Esophagus squamous epithelium (tissue), 5 donors: ENCODE measurements at regions not wholly inside any gene's neighbourhood (a gene's known extent, or its start where the extent isn't known, plus 50 kb on each side); places are given as distances from the start of the nearest gene placed in this dataset.
A peak's percentile ranks its signal among the peaks of the same experiment; 100 is the strongest.

ENCODE experiments used
- DNase-seq: peaks from one replicate; lab custom pipeline; 2025; lab: John Stamatoyannopoulos, UW
- H3K27ac ChIP-seq, 4 donors: fragments of 200-600 bp; sonication (generic); one replicate each; pipeline ENCODE4 v1.5.1; 2016 to 2019; ENCODE audit warnings: mild to moderate bottlenecking in 1 of 4
- H3K27me3 ChIP-seq, 4 donors: fragments of 200-600 bp; sonication (generic); 1 replicate in 3 of 4; 2 replicates in 1 of 4; pipeline versions ENCODE4 v1.5.1 to v1.6.0; 2017 to 2021; ENCODE audit warnings: antibody characterized with exemption in 1 of 4
- H3K36me3 ChIP-seq, 3 donors: fragments of 200-600 bp; sonication (generic); one replicate each; pipeline ENCODE4 v1.5.1; 2016 to 2019
- H3K4me1 ChIP-seq, 3 donors: fragments of 200-600 bp; sonication (generic); one replicate each; pipeline ENCODE4 v1.5.1; 2017 to 2019
- H3K4me3 ChIP-seq, 4 donors: fragments of 200-600 bp; sonication (generic); 1 replicate in 3 of 4; 2 replicates in 1 of 4; pipeline ENCODE4 v1.5.1; 2016 to 2019; ENCODE audit warnings: mild to moderate bottlenecking in 2 of 4, moderate library complexity in 1 of 4
- H3K9me3 ChIP-seq, 3 donors: fragments of 200-600 bp; sonication (generic); one replicate each; pipeline ENCODE4 v1.5.1; 2016 to 2019
- CTCF ChIP-seq, 6 experiments: fragments of 450-650 bp in 4 of 6; fragments of 200-600 bp in 2 of 6; sonication (generic) in 2 of 6; IDR thresholded peaks; one replicate each; pipeline ENCODE4 v1.5.1; 2016 to 2019; ENCODE audit warnings: antibody characterized with exemption in 6 of 6, mild to moderate bottlenecking in 4 of 6, moderate library complexity in 4 of 6
- POLR2A ChIP-seq, 4 donors: fragments of 450-650 bp; IDR thresholded peaks; one replicate each; pipeline ENCODE4 v1.6.1; 2017; ENCODE audit warnings: antibody characterized with exemption in 4 of 4, mild to moderate bottlenecking in 4 of 4, moderate library complexity in 3 of 4
- WGBS, 2 donors: methylation state at CpG; one replicate each; pipeline ENCODE4 v1.1.5; 2018; 5-methylcytosine and 5-hydroxymethylcytosine counted together
- intact Hi-C: fragments of 100-400 bp; cut with DNase I; formaldehyde crosslinking; loops from one replicate; pipeline ENCODE4 v1.15.0; 2022
- donor health status: DM: yes; HTN: yes; CAD: no.

- WGBS, 2 donors: 59 to 68% methylated on average over 1 of the region's 1 CpG
- intact Hi-C loops: no loop called here
- TF ChIP-seq POLR2A (IDR thresholded peaks at IDR 0.05) (no peak), CTCF (IDR thresholded peaks at IDR 0.05) (no peak)
- Histone ChIP-seq H3K36me3 (no peaks in the 10 kb centered on the region), H3K27ac (no peak overlapping the region), H3K9me3 (no peaks in the 10 kb centered on the region), H3K27me3 (no peaks in the 10 kb centered on the region), H3K4me3 (no peak overlapping the region), H3K4me1 (no peaks in the 10 kb centered on the region)
- no peak for DNase-seq
Measured at GRCh38 chr16:64065523-64065922, 1056.3 kb downstream of the CDH11 start.

- no peaks in the 10 kb centered on the region for H3K27me3 ChIP-seq
- H3K36me3 ChIP-seq: no peaks in the 10 kb centered on the region
- WGBS, 2 donors: 89 to 91% methylated on average over 1 of the region's 1 CpG
- H3K9me3 ChIP-seq: no peaks in the 10 kb centered on the region
- TF ChIP-seq POLR2A (IDR thresholded peaks at IDR 0.05): no peak
- TF ChIP-seq CTCF (IDR thresholded peaks at IDR 0.05): no peak
- no peak overlapping the region for H3K27ac ChIP-seq
- DNase-seq: no peak
- intact Hi-C loops: no loop called here
- no peaks in the 10 kb centered on the region for H3K4me1 ChIP-seq
- H3K4me3 ChIP-seq: no peak overlapping the region
Measured at GRCh38 chr16:64061621-64062020, 1060.2 kb downstream of the CDH11 start.

GRCh38 chr16:64060631-64061030 is 1061.2 kb downstream of the CDH11 start:
- Histone ChIP-seq H3K27me3 (no peaks in the 10 kb centered on the region), H3K4me3 (no peak overlapping the region), H3K9me3 (no peaks in the 10 kb centered on the region), H3K4me1 (no peaks in the 10 kb centered on the region), H3K27ac (no peak overlapping the region), H3K36me3 (no peaks in the 10 kb centered on the region)
- WGBS, 2 donors: 82 to 92% methylated on average over 3 of the region's 3 CpGs
- intact Hi-C loops: no loop called here
- no peak for DNase-seq
- no peak for TF ChIP-seq CTCF (IDR thresholded peaks at IDR 0.05)
- TF ChIP-seq POLR2A (IDR thresholded peaks at IDR 0.05): no peak

GRCh38 chr16:64058685-64059084 is 1063.2 kb downstream of the CDH11 start:
- H3K9me3 ChIP-seq: no peaks in the 10 kb centered on the region
- 61 to 78% methylated on average over 3 of the region's 3 CpGs for WGBS, 2 donors
- H3K4me3 ChIP-seq: no peak overlapping the region
- no peak overlapping the region for H3K27ac ChIP-seq
- H3K36me3 ChIP-seq: no peaks in the 10 kb centered on the region
- intact Hi-C loops: no loop called here
- no peaks in the 10 kb centered on the region for H3K27me3 ChIP-seq
- TF ChIP-seq CTCF (IDR thresholded peaks at IDR 0.05) (no peak), POLR2A (IDR thresholded peaks at IDR 0.05) (no peak)
- DNase-seq: no peak
- H3K4me1 ChIP-seq: no peaks in the 10 kb centered on the region

- intact Hi-C loops: no loop called here
- Histone ChIP-seq H3K4me3 (no peak overlapping the region), H3K4me1 (no peaks in the 10 kb centered on the region), H3K27me3 (no peaks in the 10 kb centered on the region), H3K9me3 (no peaks in the 10 kb centered on the region), H3K27ac (no peak overlapping the region), H3K36me3 (no peaks in the 10 kb centered on the region)
- DNase-seq: no peak
- TF ChIP-seq CTCF (IDR thresholded peaks at IDR 0.05) (peak in 5 of 6 experiments; percentile 8 to 59 (median 24)), POLR2A (IDR thresholded peaks at IDR 0.05) (no peak)
Measured at GRCh38 chr16:64051824-64052223, 1070.0 kb downstream of the CDH11 start.
